HCT116 (cell line): ENCODE measurements at regions not wholly inside any gene's neighbourhood (a gene's known extent, or its start where the extent isn't known, plus 50 kb on each side); places are given as distances from the start of the nearest gene placed in this dataset.

Experiments
- ATAC-seq: fragments of 200-7000 bp; cut with Tn5 transposase; 2 replicates; pipeline ENCODE4 v1.9.1; 2020; ENCODE audit warnings: mild to moderate bottlenecking, moderate library complexity
- BruUV-seq: library from RNA; stranded (reverse); fragments of 400-500 nt; replicated peaks from 2 replicates; lab custom pipeline; 2021; lab: Mats Ljungman, UMichigan
- CTCF ChIA-PET: fragments of 300-600 bp; sonication (Branson Sonifier 250); formaldehyde crosslinking; loops from one replicate; lab custom pipeline; 2021; ENCODE audit warnings: antibody characterized with exemption; lab: Charles Lee
- POLR2A ChIA-PET: fragments of 300-600, 350-600 bp; sonication (Branson Sonifier 250); formaldehyde crosslinking; loops from one replicate; lab custom pipeline; 2021; ENCODE audit warnings: antibody characterized with exemption; lab: Charles Lee
- RAD21 ChIA-PET, 2 experiments: fragments of 300-600 bp; sonication (Branson Sonifier 250); formaldehyde crosslinking; loops; one replicate each; lab custom pipeline; 2023; ENCODE audit warnings: low total read pairs in 2 of 2; ENCODE audit not compliant: uncharacterized antibody in 2 of 2, unreplicated experiment in 2 of 2, low non-redundant PET in 1 of 2; lab: Charles Lee
- DNase-seq: peaks from one replicate; pipeline ENCODE4 v3.0.0-alpha.2; 2010; ENCODE audit warnings: low read depth, low spot score
- H2AFZ ChIP-seq: fragments of 200-600 bp; shearing (Covaris generic), sonication (generic); 2 replicates; pipeline ENCODE4 v1.6.1; 2017; ENCODE audit warnings: low read depth, mixed run types, mixed read lengths, antibody characterized with exemption, low read length; ENCODE audit not compliant: poor library complexity, severe bottlenecking
- H3K27ac ChIP-seq: 2 replicates; pipeline ENCODE4 v1.5.1; 2012; ENCODE audit warnings: low read depth, low read length
- H3K27me3 ChIP-seq: fragments of 200-600 bp; sonication (generic); 2 replicates; pipeline ENCODE4 v1.6.1; 2016; ENCODE audit warnings: mixed run types, low read length, mixed read lengths; ENCODE audit not compliant: insufficient read depth
- H3K36me3 ChIP-seq, 2 experiments: fragments of 200-500 bp in 1 of 2; fragments of 200-600 bp in 1 of 2; sonication (Bioruptor generic) in 1 of 2; sonication (generic) in 1 of 2; 2 replicates each; pipeline versions ENCODE4 v1.5.1 to v1.6.1; 2014 to 2016; ENCODE audit warnings: low read length in 2 of 2, inconsistent platforms in 1 of 2, mixed read lengths in 1 of 2, mixed run types in 1 of 2; ENCODE audit not compliant: insufficient read depth in 2 of 2, control insufficient read depth in 1 of 2
- H3K4me1 ChIP-seq, 2 experiments: fragments of 200-600 bp in 1 of 2; sonication (generic) in 1 of 2; 2 replicates each; pipeline versions ENCODE4 v1.5.1 to v1.6.1; 2012 to 2017; ENCODE audit warnings: low read length in 2 of 2, inconsistent platforms in 1 of 2, mild to moderate bottlenecking in 1 of 2, mixed read lengths in 1 of 2, mixed run types in 1 of 2, moderate library complexity in 1 of 2; ENCODE audit not compliant: insufficient read depth in 2 of 2, control insufficient read depth in 1 of 2
- H3K4me2 ChIP-seq: fragments of 200-600 bp; sonication (generic); 2 replicates; pipeline ENCODE4 v1.6.1; 2017; ENCODE audit warnings: mixed run types, low read length, mixed read lengths
- H3K4me3 ChIP-seq, 2 experiments: fragments of 200-600 bp in 1 of 2; sonication (generic) in 1 of 2; replicated peaks in 1 of 2; 2 replicates each; pipeline ENCODE4 v1.5.1; 2011 to 2016; ENCODE audit warnings: low read length in 2 of 2, control low read depth in 1 of 2, low read depth in 1 of 2, mild to moderate bottlenecking in 1 of 2, mixed read lengths in 1 of 2, mixed run types in 1 of 2
- H3K79me2 ChIP-seq: fragments of 200-600 bp; sonication (generic); 2 replicates; pipeline ENCODE4 v1.6.1; 2017; ENCODE audit warnings: mild to moderate bottlenecking, mixed run types, low read length, moderate library complexity, mixed read lengths; ENCODE audit not compliant: insufficient read depth
- H3K9ac ChIP-seq: fragments of 200-600 bp; sonication (generic); 2 replicates; pipeline ENCODE4 v1.6.1; 2016; ENCODE audit warnings: low read length, mixed read lengths
- H3K9me2 ChIP-seq: fragments of 200-600 bp; sonication (generic), shearing (Covaris generic); 2 replicates; pipeline ENCODE4 v1.6.1; 2017; ENCODE audit warnings: mixed run types, mild to moderate bottlenecking, moderate library complexity; ENCODE audit not compliant: insufficient read depth
- H3K9me3 ChIP-seq, 2 experiments: fragments of 200-500 bp in 1 of 2; fragments of 200-600 bp in 1 of 2; sonication (Bioruptor generic) in 1 of 2; sonication (generic) in 1 of 2; 2 replicates each; pipeline ENCODE4 v1.6.1; 2014 to 2017; ENCODE audit warnings: low read length in 2 of 2, mixed read lengths in 2 of 2, inconsistent platforms in 1 of 2, low read depth in 1 of 2, mild to moderate bottlenecking in 1 of 2, mixed run types in 1 of 2, moderate library complexity in 1 of 2; ENCODE audit not compliant: control insufficient read depth in 1 of 2, insufficient read depth in 1 of 2
- H4K20me1 ChIP-seq: fragments of 200-600 bp; sonication (generic), shearing (Covaris generic); 2 replicates; pipeline ENCODE4 v1.6.1; 2017; ENCODE audit warnings: mixed run types, mild to moderate bottlenecking, moderate library complexity; ENCODE audit not compliant: insufficient read depth
- CBX3 ChIP-seq: IDR thresholded peaks from 2 replicates; pipeline ENCODE4 v1.6.1; 2012; ENCODE audit warnings: low read depth
- CEBPB ChIP-seq: IDR thresholded peaks from 2 replicates; pipeline ENCODE4 v1.6.1; 2012; ENCODE audit warnings: low read depth
- ELF1 ChIP-seq: IDR thresholded peaks from 2 replicates; pipeline ENCODE4 v1.6.1; 2012; ENCODE audit warnings: low read depth, borderline replicate concordance
- EZH2 ChIP-seq: fragments of 200-600 bp; sonication (generic); IDR thresholded peaks from 2 replicates; pipeline ENCODE4 v1.6.1; 2017; ENCODE audit warnings: antibody characterized with exemption, mixed run types
- MAX ChIP-seq: IDR thresholded peaks from 2 replicates; pipeline ENCODE4 v1.6.1; 2012
- POLR2A ChIP-seq: IDR thresholded peaks from 2 replicates; pipeline ENCODE4 v1.7.0; 2011; ENCODE audit warnings: borderline replicate concordance; ENCODE audit not compliant: insufficient read depth, insufficient read length; ENCODE audit errors: extremely low read depth
- POLR2AphosphoS5 ChIP-seq: IDR thresholded peaks from 2 replicates; pipeline ENCODE4 v1.6.1; 2011; ENCODE audit warnings: mild to moderate bottlenecking, low read depth, low read length, moderate library complexity
- RAD21 ChIP-seq: IDR thresholded peaks from 2 replicates; pipeline ENCODE4 v1.6.1; 2012; ENCODE audit warnings: low read depth, mild to moderate bottlenecking
- ZFX ChIP-seq: fragments of 450-650 bp; IDR thresholded peaks from 2 replicates; pipeline ENCODE4 v1.6.1; 2017
- ZNF274 ChIP-seq: fragments of 200-500 bp; sonication (Bioruptor generic); IDR thresholded peaks from 2 replicates; pipeline ENCODE4 v1.6.1; 2014; ENCODE audit warnings: mild to moderate bottlenecking, low read depth, low read length, inconsistent platforms
- intact Hi-C: fragments of 100-400 bp; cut with micrococcal nuclease; formaldehyde crosslinking; loops from 2 replicates; pipeline ENCODE4 v1.10.0; 2022
- TF ChIP-seq, protein P1 (sequence below): IDR thresholded peaks from 2 replicates; pipeline ENCODE4 v1.6.1; 2011; ENCODE audit warnings: mild to moderate bottlenecking, low read length, moderate library complexity; ENCODE audit not compliant: insufficient replicate concordance; ENCODE audit errors: extremely low read depth
- TF ChIP-seq, protein P2 (sequence below): IDR thresholded peaks from 2 replicates; pipeline ENCODE4 v1.6.1; 2012; ENCODE audit warnings: low read depth

DNA sequence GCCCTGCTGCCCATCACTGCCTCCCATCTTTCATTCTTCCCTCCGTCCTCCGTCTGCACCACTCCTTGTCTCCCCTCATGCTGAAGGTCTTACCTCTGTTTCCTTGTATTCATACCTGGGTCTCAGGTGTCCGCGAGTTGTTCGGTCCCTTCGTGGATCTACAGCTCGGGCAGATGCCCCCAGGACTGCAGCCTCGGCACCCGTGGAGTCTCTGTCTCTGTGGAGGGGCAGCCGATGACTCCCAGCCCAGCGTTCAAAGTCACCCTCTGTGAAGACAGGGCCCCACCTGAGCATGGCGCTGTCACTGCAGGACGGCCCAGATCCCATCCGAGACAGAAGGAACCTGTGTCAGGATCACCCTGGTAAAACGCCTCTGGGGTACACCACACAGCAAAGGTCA lies 480.0 kb upstream of the SALL3 start:
- ChIA-PET CTCF (no interaction called here), POLR2A (no interaction called here), RAD21 (no interaction called here)
- no peaks in the 10 kb centered on the region for H3K79me2 ChIP-seq
- H3K4me1 ChIP-seq, result peaks cover 0 to 5% of the 10 kb centered on the region in 2 experiments; a peak in 2 of 4 replicates
- DNase-seq, result no peak
- H3K4me2 ChIP-seq, result no peak overlapping the region
- H3K4me3 ChIP-seq, result no peak overlapping the region
- intact Hi-C loops, result no loop called here
- TF ChIP-seq ZFX (no peak), CBX3 (no peak), CEBPB (no peak), POLR2A (no peak), RAD21 (no peak), POLR2AphosphoS5 (no peak), MAX (no peak), ZNF274 (no peak), ELF1 (no peak), EZH2 (no peak)
- TF ChIP-seq, protein P1, sequence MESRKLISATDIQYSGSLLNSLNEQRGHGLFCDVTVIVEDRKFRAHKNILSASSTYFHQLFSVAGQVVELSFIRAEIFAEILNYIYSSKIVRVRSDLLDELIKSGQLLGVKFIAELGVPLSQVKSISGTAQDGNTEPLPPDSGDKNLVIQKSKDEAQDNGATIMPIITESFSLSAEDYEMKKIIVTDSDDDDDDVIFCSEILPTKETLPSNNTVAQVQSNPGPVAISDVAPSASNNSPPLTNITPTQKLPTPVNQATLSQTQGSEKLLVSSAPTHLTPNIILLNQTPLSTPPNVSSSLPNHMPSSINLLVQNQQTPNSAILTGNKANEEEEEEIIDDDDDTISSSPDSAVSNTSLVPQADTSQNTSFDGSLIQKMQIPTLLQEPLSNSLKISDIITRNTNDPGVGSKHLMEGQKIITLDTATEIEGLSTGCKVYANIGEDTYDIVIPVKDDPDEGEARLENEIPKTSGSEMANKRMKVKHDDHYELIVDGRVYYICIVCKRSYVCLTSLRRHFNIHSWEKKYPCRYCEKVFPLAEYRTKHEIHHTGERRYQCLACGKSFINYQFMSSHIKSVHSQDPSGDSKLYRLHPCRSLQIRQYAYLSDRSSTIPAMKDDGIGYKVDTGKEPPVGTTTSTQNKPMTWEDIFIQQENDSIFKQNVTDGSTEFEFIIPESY, result no peak
- TF ChIP-seq, protein P2, sequence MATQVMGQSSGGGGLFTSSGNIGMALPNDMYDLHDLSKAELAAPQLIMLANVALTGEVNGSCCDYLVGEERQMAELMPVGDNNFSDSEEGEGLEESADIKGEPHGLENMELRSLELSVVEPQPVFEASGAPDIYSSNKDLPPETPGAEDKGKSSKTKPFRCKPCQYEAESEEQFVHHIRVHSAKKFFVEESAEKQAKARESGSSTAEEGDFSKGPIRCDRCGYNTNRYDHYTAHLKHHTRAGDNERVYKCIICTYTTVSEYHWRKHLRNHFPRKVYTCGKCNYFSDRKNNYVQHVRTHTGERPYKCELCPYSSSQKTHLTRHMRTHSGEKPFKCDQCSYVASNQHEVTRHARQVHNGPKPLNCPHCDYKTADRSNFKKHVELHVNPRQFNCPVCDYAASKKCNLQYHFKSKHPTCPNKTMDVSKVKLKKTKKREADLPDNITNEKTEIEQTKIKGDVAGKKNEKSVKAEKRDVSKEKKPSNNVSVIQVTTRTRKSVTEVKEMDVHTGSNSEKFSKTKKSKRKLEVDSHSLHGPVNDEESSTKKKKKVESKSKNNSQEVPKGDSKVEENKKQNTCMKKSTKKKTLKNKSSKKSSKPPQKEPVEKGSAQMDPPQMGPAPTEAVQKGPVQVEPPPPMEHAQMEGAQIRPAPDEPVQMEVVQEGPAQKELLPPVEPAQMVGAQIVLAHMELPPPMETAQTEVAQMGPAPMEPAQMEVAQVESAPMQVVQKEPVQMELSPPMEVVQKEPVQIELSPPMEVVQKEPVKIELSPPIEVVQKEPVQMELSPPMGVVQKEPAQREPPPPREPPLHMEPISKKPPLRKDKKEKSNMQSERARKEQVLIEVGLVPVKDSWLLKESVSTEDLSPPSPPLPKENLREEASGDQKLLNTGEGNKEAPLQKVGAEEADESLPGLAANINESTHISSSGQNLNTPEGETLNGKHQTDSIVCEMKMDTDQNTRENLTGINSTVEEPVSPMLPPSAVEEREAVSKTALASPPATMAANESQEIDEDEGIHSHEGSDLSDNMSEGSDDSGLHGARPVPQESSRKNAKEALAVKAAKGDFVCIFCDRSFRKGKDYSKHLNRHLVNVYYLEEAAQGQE, result no peak
- ATAC-seq, result no peak
- no peaks in the 10 kb centered on the region for H3K9me2 ChIP-seq
- no peaks in the 10 kb centered on the region for H4K20me1 ChIP-seq
- H3K27ac ChIP-seq, result no peak overlapping the region
- no peak overlapping the region for H3K9ac ChIP-seq
- H2AFZ ChIP-seq, result no peak overlapping the region
- no TSS peak for BruUV-seq
- H3K36me3 ChIP-seq, result no peaks in the 10 kb centered on the region
- no peaks in the 10 kb centered on the region for H3K27me3 ChIP-seq
- H3K9me3 ChIP-seq, result peaks cover 4 to 11% of the 10 kb centered on the region in 2 experiments; a peak in 2 of 4 replicates
